ENCODE measurements at regions not wholly inside any gene's neighbourhood (a gene's known extent, or its start where the extent isn't known, plus 50 kb on each side); places are given as distances from the start of the nearest gene placed in this dataset.
A peak's percentile ranks its signal among the peaks of the same experiment; 100 is the strongest.
"Not testable (repeated sequence)": the region's sequence is repeated elsewhere in the genome, so short reads cannot be mapped to it uniquely, and the experiment has no call there.

GRCh38 chr5:42089705-42090104 is 164.6 kb downstream of the FBXO4 start:
- DNase-seq: peak; percentile 39
- no peak overlapping the region for H2AFZ ChIP-seq (ENCODE audit: low read length)
- intact Hi-C loops (cut with micrococcal nuclease): no loop called here
- H4K20me1 ChIP-seq (ENCODE audit: low read length): no peaks in the 10 kb centered on the region
- ChIA-PET CTCF (no interaction called here), POLR2A (ENCODE audit: unreplicated experiment) (no interaction called here)
- no peaks in the 10 kb centered on the region for H3K79me2 ChIP-seq (ENCODE audit: low read length)
- H3K4me2 ChIP-seq (ENCODE audit: low read length): no peak overlapping the region
- no peaks in the 10 kb centered on the region for H3F3A ChIP-seq (ENCODE audit: low read length, unreplicated experiment)
- no peaks in the 10 kb centered on the region for H3K4me1 ChIP-seq (ENCODE audit: insufficient read depth, low read length)
- H3K27ac ChIP-seq (ENCODE audit: low read length): no peak overlapping the region
- ATAC-seq: no peak
- no peak overlapping the region for H3K9ac ChIP-seq (ENCODE audit: low read length)
- no peaks in the 10 kb centered on the region for H3K9me3 ChIP-seq (ENCODE audit: low read length)
- H3K4me3 ChIP-seq (ENCODE audit: low read length): no peak overlapping the region
- H3K9me2 ChIP-seq (replicated peaks; ENCODE audit: low read length): 0 out of 2 replicates have a peak, but pooled peaks cover 5% of the 10 kb centered on the region
- BruUV-seq (replicated peaks): no TSS peak
- no peaks in the 10 kb centered on the region for H3K27me3 ChIP-seq (ENCODE audit: low read length)
- H3K36me3 ChIP-seq (ENCODE audit: low read depth, low read length): no peaks in the 10 kb centered on the region
- TF ChIP-seq, protein P1, sequence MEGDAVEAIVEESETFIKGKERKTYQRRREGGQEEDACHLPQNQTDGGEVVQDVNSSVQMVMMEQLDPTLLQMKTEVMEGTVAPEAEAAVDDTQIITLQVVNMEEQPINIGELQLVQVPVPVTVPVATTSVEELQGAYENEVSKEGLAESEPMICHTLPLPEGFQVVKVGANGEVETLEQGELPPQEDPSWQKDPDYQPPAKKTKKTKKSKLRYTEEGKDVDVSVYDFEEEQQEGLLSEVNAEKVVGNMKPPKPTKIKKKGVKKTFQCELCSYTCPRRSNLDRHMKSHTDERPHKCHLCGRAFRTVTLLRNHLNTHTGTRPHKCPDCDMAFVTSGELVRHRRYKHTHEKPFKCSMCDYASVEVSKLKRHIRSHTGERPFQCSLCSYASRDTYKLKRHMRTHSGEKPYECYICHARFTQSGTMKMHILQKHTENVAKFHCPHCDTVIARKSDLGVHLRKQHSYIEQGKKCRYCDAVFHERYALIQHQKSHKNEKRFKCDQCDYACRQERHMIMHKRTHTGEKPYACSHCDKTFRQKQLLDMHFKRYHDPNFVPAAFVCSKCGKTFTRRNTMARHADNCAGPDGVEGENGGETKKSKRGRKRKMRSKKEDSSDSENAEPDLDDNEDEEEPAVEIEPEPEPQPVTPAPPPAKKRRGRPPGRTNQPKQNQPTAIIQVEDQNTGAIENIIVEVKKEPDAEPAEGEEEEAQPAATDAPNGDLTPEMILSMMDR (conservative IDR thresholded peaks at IDR 0.05; ENCODE audit: low read depth, low read length): no peak
- no peak for TF ChIP-seq EZH2 (IDR thresholded peaks at IDR 0.05; ENCODE audit: low read length, unreplicated experiment)

- Histone ChIP-seq H3K36me3 (ENCODE audit: low read depth, low read length) (no peaks in the 10 kb centered on the region), H3K27me3 (ENCODE audit: low read length) (no peaks in the 10 kb centered on the region), H3K27ac (ENCODE audit: low read length) (no peak overlapping the region), H3K79me2 (ENCODE audit: low read length) (no peaks in the 10 kb centered on the region), H4K20me1 (ENCODE audit: low read length) (no peaks in the 10 kb centered on the region), H3K4me1 (ENCODE audit: insufficient read depth, low read length) (no peaks in the 10 kb centered on the region), H3K4me3 (ENCODE audit: low read length) (no peak overlapping the region), H3K9ac (ENCODE audit: low read length) (no peak overlapping the region), H2AFZ (ENCODE audit: low read length) (no peak overlapping the region), H3F3A (ENCODE audit: low read length, unreplicated experiment) (no peaks in the 10 kb centered on the region), H3K9me2 (replicated peaks; ENCODE audit: low read length) (0 out of 2 replicates have a peak, but pooled peaks cover 5% of the 10 kb centered on the region), H3K9me3 (ENCODE audit: low read length) (no peaks in the 10 kb centered on the region), H3K4me2 (ENCODE audit: low read length) (no peak overlapping the region)
- CTCF ChIA-PET: no interaction called here
- DNase-seq: peak; percentile 57
- TF ChIP-seq, protein P1 (conservative IDR thresholded peaks at IDR 0.05; ENCODE audit: low read depth, low read length): no peak
- TF ChIP-seq EZH2phosphoT487 (IDR thresholded peaks at IDR 0.05; ENCODE audit: borderline replicate concordance, low read length): no peak
- no peak for TF ChIP-seq EZH2 (IDR thresholded peaks at IDR 0.05; ENCODE audit: low read length, unreplicated experiment)
- ATAC-seq: no peak
- POLR2A ChIA-PET (ENCODE audit: unreplicated experiment): no interaction called here
- no TSS peak for BruUV-seq (replicated peaks)
- intact Hi-C loops (cut with micrococcal nuclease): no loop called here
Measured at GRCh38 chr5:42090162-42090561, 165.1 kb downstream of the FBXO4 start.

GRCh38 chr5:42099846-42100245 is 174.8 kb downstream of the FBXO4 start:
- POLR2A ChIA-PET (ENCODE audit: unreplicated experiment); H3K4me2 ChIP-seq (ENCODE audit: low read length); H3K36me3 ChIP-seq (ENCODE audit: low read depth, low read length); H3K9ac ChIP-seq (ENCODE audit: low read length); H3K27ac ChIP-seq (ENCODE audit: low read length); H3F3A ChIP-seq (ENCODE audit: low read length, unreplicated experiment); H4K20me1 ChIP-seq (ENCODE audit: low read length); H3K9me3 ChIP-seq (ENCODE audit: low read length); ATAC-seq; CTCF ChIA-PET; intact Hi-C loops (cut with micrococcal nuclease); DNase-seq; H3K27me3 ChIP-seq (ENCODE audit: low read length); H3K79me2 ChIP-seq (ENCODE audit: low read length); H2AFZ ChIP-seq (ENCODE audit: low read length); H3K9me2 ChIP-seq (replicated peaks; ENCODE audit: low read length); H3K4me1 ChIP-seq (ENCODE audit: insufficient read depth, low read length); BruUV-seq (replicated peaks); H3K4me3 ChIP-seq (ENCODE audit: low read length): not testable (repeated sequence)
